ENCODE measurements at regions not wholly inside any gene's neighbourhood (a gene's known extent, or its start where the extent isn't known, plus 50 kb on each side); places are given as distances from the start of the nearest gene placed in this dataset.

DNA sequence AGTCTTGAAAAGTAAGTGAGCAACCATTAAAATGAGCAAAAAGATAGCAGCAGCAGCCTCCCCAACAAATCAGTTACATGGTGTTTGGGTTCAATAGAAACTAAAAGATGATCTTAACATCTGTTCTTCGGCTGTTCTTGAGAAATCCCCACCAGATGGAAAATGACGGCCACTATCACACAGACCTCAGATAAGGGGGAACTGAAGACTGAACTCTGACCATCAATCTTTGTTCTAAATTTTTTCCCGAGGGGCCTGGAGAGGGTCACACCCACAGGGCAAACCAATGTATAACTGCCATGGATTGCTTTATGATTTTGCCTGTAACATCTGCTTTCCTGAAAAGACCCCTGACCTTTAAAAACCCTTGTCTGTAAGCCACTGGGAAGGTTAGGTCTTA is 624.8 kb upstream of the KIRREL3 start:
- no peak for DNase-seq (ENCODE audit: low read depth in 3 of 3, low spot score in 1 of 3)

DNA sequence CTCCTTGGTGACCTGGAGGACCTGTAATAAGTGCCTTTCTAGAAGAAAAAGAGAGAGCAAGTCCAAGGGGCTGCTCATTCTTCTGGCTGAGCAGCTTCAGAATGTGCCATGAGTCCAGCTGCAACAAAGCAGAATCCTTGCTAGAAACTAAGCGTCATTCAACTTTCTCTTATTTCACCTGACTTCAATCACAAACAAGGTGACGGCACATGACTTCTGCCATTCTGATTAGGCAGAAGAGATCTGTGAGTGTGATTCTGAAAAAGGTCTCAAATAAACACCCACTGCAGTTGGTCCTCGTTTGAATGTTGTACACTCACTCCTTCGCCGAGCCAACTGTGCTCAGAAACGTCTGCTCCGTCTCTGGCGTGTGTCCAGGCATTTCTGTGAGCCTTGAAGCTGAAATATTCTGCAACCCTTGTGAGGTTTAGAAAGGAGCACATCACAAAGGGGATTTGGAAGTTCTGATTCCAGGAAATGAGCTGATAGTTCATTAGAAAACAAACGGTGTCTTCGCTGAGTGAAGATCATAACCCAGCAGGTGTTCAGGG is 623.8 kb upstream of the KIRREL3 start:
- DNase-seq (ENCODE audit: low read depth in 3 of 3, low spot score in 1 of 3), result no peak

DNA sequence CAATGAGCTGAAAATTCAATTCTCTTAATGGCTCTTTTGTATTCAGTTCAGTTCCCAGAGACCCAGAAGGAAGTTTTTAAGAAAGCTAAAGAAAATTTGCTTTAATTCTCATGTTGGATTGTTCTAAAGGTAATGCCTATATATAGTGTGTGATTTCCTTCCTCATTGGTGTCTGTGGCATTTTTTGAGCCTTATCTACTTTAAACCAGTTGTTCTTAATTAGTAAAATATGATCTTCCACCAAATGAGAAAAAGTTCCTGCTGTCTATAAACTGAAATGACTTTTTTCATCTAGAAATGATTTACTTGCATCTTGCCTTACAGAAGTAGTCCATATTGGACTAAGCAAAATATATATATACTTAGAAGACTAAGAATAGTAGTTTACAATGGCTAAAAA is 622.1 kb upstream of the KIRREL3 start:
- no peak for DNase-seq (ENCODE audit: low read depth in 3 of 3, low spot score in 1 of 3)

DNA sequence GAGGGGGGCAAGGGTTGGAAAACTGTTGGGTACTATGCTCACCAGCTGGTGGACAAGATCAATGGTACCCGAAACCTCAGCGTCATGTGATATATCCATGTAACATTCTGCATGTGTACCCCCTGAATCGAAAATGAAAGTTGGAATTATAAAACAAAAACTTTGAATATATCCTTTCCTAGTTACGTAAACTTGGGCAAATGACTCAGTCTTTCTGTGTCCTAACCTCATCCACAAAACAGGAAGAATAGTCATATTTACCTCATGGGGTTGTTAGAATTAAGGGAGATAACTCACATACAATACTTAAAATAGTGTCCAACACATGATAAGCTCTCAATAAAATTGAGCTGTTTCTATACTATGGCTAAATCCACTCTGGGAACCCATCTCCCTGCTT is 620.1 kb upstream of the KIRREL3 start:
- no peak for DNase-seq (ENCODE audit: low read depth in 3 of 3, low spot score in 1 of 3)

DNA sequence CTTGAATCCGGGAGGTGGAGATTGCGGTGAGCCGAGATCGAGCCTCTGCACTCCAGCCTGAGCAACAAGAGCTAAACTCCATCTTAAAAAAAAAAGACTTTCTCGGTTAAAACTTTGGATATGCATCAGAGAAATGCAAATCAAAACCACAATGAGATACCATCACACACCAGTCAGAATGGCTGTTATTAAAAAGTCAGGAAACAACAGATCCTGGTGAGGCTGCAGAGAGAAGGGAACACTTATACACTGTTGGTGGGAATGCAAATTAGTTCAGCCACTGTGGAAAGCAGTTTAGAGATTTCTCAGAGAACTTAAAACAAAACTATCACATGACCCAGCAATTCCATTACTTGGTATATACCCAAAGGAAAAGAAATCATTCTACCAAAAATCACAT is 619.4 kb upstream of the KIRREL3 start:
- DNase-seq (ENCODE audit: low read depth in 3 of 3, low spot score in 1 of 3), result no peak

DNA sequence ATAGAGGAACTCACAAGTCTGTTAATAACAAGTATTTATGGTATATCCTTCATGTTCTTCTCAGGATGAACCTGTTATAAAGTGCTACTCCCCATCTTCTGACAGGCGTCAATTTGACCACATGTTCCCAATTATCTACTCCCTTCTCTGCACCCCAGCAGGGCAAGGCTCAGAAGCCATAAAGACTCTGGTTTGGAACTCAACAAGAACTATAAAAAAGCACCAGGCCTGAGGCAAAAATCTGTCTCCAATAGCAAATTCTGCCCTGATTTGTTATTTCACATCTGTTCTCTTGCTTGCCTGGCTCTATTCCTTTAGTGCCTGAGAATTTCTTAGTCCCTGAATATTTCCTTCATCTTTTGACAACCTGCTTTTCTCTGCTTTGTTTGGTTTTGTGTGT is 618.2 kb upstream of the KIRREL3 start:
- no peak for DNase-seq (ENCODE audit: low read depth in 3 of 3, low spot score in 1 of 3)

DNA sequence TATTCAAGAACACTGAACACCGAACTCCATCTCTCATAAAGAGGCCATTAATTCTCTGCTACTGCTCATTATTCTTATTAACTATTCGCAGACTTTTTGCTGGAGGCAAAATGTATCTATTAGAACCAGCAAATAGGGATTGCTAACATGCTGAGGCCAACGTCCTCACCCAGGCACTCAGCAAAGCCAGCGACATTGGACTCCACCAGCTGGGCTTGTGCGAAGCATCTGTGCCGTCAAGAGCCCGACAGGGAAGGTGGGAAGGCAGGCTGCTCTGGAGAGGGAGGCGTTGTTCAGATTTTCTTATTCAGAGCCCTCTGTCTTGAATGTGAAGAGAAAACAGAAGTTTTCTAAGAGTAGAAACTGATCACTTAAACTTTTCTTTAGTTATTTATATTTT is 615.6 kb upstream of the KIRREL3 start:
- no peak for DNase-seq (ENCODE audit: low read depth in 3 of 3, low spot score in 1 of 3)

DNA sequence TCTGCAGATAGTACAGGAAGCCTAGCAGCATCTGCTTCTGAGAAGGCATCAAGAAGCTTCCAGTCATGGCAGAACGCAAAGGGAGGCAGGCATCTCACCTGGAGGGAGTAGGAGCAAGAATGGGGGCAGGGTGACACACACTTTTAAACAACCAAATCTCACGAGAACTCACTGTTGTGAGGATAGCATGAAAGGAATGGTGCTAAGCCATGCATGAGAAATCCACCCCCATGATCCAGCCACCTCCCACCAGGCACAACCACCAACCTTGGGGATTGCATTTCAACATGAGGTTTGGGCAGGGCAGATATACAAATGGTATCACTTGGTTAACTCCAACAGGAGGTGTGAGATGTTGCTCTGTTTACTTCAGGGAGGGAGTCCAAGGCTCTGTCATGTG is 612.0 kb upstream of the KIRREL3 start:
- DNase-seq (ENCODE audit: low read depth in 3 of 3, low spot score in 1 of 3), result no peak

DNA sequence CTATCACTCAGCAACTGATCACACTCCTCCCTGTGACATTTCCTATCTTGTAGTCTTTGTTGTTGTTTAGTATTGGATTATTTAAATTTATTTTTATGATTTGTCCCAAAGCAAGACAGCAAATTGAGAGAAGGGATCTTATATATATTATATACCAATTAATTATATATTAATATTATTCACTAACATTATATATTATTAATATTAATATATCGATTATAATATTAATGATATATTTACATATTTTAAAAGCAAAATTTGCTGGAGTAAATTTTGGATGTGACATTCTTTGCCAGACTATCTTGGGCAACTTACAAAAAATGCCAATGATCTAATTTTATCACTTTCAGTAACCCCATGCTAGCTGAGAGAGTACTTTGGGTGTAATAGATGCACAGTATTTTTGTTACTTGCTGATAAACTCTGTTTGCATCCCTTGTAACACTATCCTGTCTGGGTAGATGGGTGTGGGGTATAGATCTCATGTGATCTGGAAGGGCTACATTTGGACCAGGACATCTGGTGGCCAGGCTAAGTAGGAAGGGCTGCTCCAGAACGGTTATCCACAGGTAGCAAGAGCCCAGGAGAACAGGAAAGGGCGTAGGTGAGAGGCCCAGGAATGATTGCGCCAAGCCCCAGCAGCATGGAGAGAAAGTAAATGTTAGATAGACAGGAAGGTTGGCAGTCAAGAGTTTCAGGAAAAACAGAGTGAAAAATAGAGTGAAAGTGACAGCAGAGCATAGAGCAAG is 608.6 kb upstream of the KIRREL3 start:
- DNase-seq (ENCODE audit: low read depth in 3 of 3, low spot score in 1 of 3), result no peak

DNA sequence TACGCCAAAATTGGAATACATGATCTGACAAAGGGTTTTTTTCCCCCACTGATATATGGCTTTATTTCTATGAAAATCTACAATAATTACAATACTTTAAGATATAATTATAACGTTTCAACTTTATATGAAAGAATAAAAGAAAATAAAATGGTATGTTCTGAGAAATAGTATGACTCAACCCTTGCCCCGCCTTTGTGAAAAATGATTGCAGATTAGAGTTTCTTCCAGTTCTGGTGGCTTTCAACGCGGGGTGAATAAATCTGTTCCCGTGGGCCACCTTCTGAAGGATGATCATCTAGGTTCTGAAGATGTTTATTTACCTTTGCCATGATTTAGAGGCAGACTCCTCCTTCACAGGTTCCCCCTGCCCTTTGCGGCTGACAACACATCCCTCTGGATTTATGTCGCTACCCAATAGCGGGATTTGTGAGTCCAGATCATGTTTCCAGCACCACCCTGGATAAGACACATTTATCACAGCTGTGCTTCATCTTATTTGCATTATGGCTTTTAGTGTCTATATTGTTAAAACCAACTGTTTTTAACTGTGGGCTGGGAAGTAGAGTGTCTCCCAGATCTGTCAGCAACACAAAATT is 607.0 kb upstream of the KIRREL3 start:
- no peak for DNase-seq (ENCODE audit: low read depth in 3 of 3, low spot score in 1 of 3)

DNA sequence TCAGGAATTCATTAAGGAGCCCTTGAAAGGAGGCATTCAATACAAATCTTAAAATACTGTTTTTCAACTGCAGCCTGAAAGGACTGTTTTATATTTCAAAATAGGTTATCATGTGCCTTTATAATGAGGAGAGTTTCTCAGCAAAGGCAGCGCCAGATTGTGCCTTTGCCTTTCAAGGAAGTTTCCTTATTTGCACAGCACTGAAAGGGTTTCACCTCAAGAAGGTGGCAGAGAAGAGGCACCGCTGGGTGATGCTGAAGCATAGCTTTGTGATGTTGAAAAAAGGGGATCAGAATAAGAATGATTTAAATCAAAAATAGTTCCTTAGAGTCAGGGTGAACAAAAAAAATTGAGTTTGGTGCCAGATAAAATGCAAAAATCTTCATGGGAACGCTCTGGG is 601.0 kb upstream of the KIRREL3 start:
- no peak for DNase-seq (ENCODE audit: low read depth in 3 of 3, low spot score in 1 of 3)

DNA sequence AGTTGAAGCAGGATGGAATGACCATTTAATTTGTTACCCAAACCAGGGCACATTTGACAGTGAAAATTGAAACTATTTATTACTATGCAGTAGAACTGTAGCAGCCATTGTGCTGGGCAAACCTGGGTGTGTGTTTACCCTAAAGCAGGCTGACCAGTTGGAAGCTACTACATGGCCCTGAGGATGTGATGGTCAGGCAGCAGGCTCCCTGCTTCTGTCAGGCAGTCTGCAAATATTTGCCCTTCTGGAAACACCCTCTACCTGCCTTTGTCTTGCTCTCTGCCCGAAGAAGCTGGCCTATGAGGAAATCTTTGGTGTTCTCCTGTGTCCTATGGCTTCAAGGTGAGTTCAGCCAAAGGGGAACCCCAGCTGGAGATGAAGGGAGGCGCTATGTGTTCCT is 600.1 kb upstream of the KIRREL3 start:
- DNase-seq (ENCODE audit: low read depth in 3 of 3, low spot score in 1 of 3), result no peak

DNA sequence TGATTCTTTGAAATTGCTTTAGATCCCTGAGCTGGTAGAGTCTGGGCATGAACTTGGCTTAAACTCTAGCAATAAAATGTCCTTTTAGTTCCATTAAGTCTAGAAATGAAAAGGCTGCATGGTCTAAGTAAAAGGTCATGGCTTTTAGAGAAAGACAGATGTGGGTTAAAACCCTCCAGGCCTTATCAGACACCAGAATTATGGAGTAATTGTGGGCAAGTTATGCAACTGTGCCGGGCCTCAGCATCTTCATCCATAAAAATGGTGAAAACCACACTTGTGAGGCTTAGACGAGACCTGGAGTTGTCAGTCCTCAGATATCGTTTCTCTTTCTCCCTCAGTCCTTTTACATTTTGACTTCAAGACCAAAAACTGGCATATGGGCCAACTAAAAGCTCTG is 597.9 kb upstream of the KIRREL3 start:
- no peak for DNase-seq (ENCODE audit: low read depth in 3 of 3, low spot score in 1 of 3)

DNA sequence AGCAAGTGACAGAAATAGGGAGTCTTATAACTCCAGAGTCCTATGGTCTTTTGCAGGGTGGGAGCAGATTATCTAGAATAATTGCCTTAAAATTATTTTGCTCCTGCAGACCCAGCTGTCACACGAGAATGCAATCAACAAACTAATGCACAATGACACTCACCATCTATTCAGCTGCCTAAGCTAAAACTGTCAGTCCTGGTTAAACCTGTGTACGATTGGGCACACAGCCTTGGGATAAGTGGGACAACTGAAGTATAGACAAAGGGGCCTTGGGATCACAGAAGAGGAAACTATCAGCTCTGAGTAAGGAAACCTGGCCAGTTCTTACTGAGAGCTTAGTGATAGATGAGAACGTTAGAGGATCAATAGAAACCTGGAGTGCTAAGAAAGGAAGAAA is 595.9 kb upstream of the KIRREL3 start:
- DNase-seq (ENCODE audit: low read depth in 3 of 3, low spot score in 1 of 3), result no peak

DNA sequence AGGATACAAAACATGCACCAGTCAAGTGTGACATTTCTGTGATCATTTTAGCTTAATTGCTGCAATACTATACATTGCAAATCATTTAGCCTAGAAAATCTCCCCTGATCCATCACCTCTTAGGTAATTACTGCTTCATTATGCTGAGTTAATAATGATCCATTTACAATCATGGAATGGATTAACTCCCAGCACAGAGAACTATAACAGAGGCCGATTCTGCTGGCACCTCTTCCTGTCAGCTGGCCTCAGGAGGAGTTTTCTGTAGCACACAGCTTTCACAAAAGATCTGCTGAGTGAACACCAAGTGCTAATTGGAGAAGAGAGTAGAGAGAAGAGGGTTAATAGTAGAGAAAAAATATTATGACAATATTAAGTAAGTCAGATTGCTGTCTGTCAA is 591.8 kb upstream of the KIRREL3 start:
- DNase-seq (ENCODE audit: low read depth in 3 of 3, low spot score in 1 of 3), result no peak

DNA sequence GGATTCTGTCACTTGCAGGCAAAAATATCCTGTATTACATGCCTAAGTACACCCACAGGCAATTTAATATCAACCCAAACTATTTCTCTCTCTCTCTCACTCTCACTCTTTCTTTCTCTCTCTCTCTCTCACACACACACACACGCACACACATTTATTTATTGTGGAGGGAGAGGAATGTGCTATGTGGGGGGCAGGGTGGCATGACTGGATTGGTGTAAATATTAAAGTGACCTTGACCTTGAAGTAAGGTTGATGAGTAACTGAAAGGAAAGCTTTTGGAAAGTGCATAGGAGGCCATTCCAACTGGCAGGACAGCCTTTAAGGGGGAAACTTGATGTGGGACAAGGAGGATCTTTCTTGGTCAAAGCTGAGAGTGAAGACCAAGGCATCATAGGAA is 589.7 kb upstream of the KIRREL3 start:
- no peak for DNase-seq (ENCODE audit: low read depth in 3 of 3, low spot score in 1 of 3)

DNA sequence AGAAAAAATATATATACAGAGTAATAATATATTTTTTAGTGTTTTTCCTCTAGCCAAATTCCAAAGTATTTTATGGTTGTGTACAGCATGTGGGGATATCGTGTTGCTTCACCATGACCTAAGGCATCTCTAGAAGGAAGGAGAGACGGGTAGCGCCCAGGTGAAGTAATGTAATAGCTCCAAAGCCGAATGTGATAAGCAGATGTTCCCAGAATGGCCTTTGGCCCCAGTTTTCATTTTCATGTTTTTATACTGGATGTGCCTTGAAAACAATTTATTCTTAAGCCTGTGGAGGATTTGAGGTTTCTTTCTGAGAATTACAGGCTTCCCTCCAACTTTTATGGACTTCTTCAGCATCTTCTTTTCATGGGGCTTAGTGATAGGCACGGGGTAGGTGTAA is 587.9 kb upstream of the KIRREL3 start:
- DNase-seq (ENCODE audit: low read depth in 3 of 3, low spot score in 1 of 3), result no peak

DNA sequence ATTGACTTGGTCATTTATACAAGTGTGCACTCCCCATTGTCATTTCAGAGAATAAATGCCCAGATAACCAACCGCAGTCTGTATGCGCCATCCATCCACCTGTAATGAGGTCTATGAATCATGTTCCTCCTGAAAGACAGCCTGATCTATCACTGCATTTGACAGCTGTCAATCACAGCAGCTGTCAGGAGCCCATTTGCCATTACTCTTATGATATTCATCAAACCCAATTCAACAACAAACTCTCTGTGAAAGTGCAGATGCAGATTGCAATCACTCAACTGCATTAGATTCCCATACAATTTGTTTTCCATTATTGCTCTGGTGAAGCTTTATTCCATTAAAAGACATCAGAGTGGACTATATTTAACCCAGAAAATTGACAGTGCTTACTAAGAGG is 586.9 kb upstream of the KIRREL3 start:
- DNase-seq (ENCODE audit: low read depth in 3 of 3, low spot score in 1 of 3), result no peak

DNA sequence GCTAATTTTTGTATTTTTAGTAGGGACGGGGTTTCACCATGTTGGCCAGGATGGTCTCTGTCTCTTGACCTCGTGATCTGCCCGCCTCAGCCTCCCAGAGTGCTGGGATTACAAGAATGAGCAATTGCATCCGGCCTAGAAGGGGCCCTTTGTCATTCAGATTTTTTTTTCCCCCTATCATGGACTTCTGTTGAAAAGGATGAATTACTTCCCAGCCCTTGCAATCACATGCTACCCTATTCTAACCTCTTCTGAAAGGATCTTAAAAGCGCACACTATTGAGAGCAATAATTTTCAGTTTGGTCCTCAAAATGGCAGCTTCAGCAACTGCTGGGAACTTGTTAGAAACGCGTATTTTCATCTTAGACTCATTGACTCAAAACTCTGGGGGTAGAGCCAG is 575.6 kb upstream of the KIRREL3 start:
- DNase-seq (ENCODE audit: low read depth in 3 of 3, low spot score in 1 of 3), result no peak

DNA sequence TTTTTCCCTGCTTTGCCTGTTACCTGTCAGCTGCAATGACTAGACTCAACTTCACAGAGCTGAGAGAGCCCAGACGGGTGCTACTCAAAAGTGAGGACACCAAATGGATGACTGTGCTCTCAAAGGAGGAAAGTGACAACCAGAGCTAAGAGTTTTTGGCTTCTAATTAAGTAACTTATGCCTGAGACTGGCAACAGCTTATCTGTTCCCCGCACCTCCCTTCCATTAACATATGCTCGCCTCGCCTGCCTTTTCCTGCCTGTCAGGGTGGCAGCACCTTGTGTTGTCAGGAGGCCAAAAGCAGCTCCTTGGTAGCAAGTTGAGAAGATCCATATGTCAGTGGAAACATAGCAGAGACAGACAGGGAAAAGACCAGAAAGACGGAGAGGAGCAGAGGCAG is 573.9 kb upstream of the KIRREL3 start:
- DNase-seq (ENCODE audit: low read depth in 3 of 3, low spot score in 1 of 3), result no peak

DNA sequence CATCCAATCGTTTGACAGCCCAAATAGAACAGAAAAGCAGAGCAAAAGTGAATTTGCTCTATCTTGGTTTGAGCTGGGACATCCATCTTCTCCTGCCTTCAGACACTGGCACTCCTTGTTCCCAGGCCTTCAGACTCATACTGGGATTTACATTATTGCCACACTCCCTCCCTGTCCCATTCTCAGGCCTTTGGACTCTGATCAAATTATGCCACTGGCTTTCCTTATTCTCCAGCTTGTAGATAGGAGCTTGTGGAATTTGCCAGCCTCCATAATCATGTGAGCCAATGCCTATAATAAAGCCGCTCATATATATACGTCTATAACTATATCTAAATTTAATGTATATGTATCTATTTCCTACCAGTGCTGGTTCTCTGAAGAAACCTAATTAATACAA is 568.3 kb upstream of the KIRREL3 start:
- DNase-seq (ENCODE audit: low read depth in 3 of 3, low spot score in 1 of 3), result no peak

DNA sequence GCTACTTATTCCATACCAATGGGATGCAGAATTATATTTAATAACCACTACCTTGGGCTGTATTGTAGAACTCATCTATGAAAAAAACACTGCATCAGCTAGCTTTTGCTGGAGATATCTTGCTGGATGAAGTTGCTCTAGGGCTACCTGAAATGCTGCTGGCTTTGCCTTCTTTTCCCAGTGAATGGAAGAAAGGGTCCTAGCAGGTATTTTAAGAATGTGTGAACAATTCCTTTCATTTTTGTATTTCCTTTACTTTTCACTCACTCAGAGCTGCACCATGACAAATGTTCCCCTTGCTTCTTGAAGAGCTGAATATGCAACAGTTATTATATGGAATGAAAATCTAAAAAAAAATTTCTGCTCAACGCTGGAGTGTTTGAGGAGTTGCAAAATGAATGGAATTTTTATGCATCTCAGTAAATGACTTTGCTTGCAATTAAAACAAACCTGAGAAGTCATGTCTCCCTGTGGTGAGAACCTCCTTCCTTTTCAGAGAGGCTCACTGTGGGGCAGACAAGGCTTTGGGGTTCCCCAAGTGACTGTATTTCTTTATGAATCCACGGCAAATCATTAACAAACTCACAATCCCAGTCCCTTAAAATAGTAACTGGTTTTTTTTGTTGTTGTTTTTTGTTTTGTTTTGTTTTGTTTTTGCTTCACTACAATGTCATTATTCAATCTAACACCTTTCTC is 566.8 kb upstream of the KIRREL3 start:
- DNase-seq (ENCODE audit: low read depth in 3 of 3, low spot score in 1 of 3), result no peak

Measured in stimulated activated CD4-positive, alpha-beta T cell treated with anti-CD3 and anti-CD28 coated beads, TNF-alpha, amount 100 ng/mL, for 1 hour (primary cell).